ENCODE measurements at regions not wholly inside any gene's neighbourhood (a gene's known extent, or its start where the extent isn't known, plus 50 kb on each side); places are given as distances from the start of the nearest gene placed in this dataset.

DNA sequence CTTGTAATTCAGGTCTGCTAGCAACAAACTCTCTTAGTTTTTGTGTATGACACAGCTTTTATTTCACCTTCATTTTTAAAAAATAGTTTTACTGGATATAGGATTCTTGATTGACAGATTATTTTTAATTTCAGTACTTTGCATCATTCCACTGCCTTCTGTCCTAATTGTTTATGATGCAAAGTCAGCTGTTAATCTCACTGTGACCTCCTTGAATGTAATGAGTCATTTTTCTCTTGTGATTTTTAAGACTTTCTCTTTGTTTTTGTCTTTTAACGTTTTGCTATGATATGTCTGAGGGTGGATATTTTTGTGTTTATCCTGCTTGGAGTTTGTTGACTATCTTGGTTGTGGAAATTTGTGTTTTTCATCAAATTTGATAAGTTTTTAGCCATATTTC lies 126.3 kb upstream of the FBXO33 start:
- TF ChIP-seq, protein P1, sequence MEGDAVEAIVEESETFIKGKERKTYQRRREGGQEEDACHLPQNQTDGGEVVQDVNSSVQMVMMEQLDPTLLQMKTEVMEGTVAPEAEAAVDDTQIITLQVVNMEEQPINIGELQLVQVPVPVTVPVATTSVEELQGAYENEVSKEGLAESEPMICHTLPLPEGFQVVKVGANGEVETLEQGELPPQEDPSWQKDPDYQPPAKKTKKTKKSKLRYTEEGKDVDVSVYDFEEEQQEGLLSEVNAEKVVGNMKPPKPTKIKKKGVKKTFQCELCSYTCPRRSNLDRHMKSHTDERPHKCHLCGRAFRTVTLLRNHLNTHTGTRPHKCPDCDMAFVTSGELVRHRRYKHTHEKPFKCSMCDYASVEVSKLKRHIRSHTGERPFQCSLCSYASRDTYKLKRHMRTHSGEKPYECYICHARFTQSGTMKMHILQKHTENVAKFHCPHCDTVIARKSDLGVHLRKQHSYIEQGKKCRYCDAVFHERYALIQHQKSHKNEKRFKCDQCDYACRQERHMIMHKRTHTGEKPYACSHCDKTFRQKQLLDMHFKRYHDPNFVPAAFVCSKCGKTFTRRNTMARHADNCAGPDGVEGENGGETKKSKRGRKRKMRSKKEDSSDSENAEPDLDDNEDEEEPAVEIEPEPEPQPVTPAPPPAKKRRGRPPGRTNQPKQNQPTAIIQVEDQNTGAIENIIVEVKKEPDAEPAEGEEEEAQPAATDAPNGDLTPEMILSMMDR (conservative IDR thresholded peaks at IDR 0.05; ENCODE audit: low read depth, low read length) = no peak
- no peak for TF ChIP-seq EZH2 (IDR thresholded peaks at IDR 0.05; ENCODE audit: low read length, unreplicated experiment)
